ENCODE measurements at regions not wholly inside any gene's neighbourhood (a gene's known extent, or its start where the extent isn't known, plus 50 kb on each side); places are given as distances from the start of the nearest gene placed in this dataset.

DNA sequence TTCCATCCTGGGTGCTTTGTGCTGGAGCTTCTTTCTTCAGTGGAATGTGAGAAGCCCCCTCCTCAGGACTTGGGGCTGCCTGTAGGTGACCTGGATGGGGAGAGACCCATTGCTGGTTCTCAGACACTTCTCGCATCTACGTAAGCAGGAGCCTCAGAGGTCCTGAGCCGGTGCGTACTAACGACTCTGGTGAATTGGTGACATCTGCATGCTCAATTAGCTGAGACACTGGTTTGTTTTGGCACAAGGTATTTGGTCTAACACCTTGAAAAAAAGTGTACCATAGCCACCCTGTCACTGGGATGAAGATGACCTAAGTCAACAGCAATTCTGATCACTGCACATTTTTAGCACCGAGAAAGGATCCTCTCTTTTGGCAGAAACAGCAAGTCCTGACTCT, 57.7 kb downstream of the LRRC30 start:
- H3K4me3 ChIP-seq (ENCODE audit: low read depth, low read length): no peak overlapping the region
- TF ChIP-seq, protein P1, sequence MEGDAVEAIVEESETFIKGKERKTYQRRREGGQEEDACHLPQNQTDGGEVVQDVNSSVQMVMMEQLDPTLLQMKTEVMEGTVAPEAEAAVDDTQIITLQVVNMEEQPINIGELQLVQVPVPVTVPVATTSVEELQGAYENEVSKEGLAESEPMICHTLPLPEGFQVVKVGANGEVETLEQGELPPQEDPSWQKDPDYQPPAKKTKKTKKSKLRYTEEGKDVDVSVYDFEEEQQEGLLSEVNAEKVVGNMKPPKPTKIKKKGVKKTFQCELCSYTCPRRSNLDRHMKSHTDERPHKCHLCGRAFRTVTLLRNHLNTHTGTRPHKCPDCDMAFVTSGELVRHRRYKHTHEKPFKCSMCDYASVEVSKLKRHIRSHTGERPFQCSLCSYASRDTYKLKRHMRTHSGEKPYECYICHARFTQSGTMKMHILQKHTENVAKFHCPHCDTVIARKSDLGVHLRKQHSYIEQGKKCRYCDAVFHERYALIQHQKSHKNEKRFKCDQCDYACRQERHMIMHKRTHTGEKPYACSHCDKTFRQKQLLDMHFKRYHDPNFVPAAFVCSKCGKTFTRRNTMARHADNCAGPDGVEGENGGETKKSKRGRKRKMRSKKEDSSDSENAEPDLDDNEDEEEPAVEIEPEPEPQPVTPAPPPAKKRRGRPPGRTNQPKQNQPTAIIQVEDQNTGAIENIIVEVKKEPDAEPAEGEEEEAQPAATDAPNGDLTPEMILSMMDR (IDR thresholded peaks at IDR 0.05; ENCODE audit: insufficient read depth, low read depth, low read length): no peak
- DNase-seq (ENCODE audit: low read depth): no peak

GRCh38 chr18:7290077-7290476, 59.2 kb downstream of the LRRC30 start:
- DNase-seq (ENCODE audit: low read depth): no peak
- H3K4me3 ChIP-seq (ENCODE audit: low read depth, low read length): no peak overlapping the region
- TF ChIP-seq, protein P1 (IDR thresholded peaks at IDR 0.05; ENCODE audit: insufficient read depth, low read depth, low read length): no peak

GRCh38 chr18:7291046-7291445, 60.2 kb downstream of the LRRC30 start:
- TF ChIP-seq, protein P1 (IDR thresholded peaks at IDR 0.05; ENCODE audit: insufficient read depth, low read depth, low read length): no peak

GRCh38 chr18:7298149-7298548, 67.3 kb downstream of the LRRC30 start:
- TF ChIP-seq, protein P1 (IDR thresholded peaks at IDR 0.05; ENCODE audit: insufficient read depth, low read depth, low read length): no peak
- no peak overlapping the region for H3K4me3 ChIP-seq (ENCODE audit: low read depth, low read length)
- no peak for DNase-seq (ENCODE audit: low read depth)

More at GRCh38 chr18:7291046-7291445, 60.2 kb downstream of the LRRC30 start:
- DNase-seq (ENCODE audit: low read depth): no peak
- H3K4me3 ChIP-seq (ENCODE audit: low read depth, low read length): no peak overlapping the region

- no peak overlapping the region for H3K4me3 ChIP-seq (ENCODE audit: low read depth, low read length)
- TF ChIP-seq, protein P1 (IDR thresholded peaks at IDR 0.05; ENCODE audit: insufficient read depth, low read depth, low read length): no peak
Observed at GRCh38 chr18:7301094-7301493, 70.2 kb downstream of the LRRC30 start.

GRCh38 chr18:7303316-7304060, 72.6 kb downstream of the LRRC30 start:
- no peak overlapping the region for H3K4me3 ChIP-seq (ENCODE audit: low read depth, low read length)
- TF ChIP-seq, protein P1 (IDR thresholded peaks at IDR 0.05; ENCODE audit: insufficient read depth, low read depth, low read length): no peak
- no peak for DNase-seq (ENCODE audit: low read depth)

More at GRCh38 chr18:7301094-7301493, 70.2 kb downstream of the LRRC30 start:
- DNase-seq (ENCODE audit: low read depth): no peak

DNA sequence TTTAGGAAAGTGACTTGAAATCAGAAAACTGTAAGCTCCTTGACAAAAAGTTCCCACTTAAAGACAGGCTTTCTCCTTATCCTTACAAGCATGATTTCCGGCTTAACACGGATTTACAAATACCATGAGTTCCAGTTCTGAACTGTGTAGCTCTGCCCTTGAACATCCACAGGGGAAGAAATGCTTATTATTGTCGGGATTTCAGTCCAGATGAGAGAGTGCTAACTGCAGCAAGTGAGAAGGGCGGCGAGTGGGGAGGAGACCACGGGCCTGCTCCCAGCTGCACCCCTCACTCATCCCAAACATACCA, 73.1 kb downstream of the LRRC30 start:
- DNase-seq (ENCODE audit: low read depth): no peak
- H3K4me3 ChIP-seq (ENCODE audit: low read depth, low read length): no peak overlapping the region
- TF ChIP-seq, protein P1 (IDR thresholded peaks at IDR 0.05; ENCODE audit: insufficient read depth, low read depth, low read length): no peak

All from fibroblast of villous mesenchyme (primary cell).